ENCODE measurements at regions not wholly inside any gene's neighbourhood (a gene's known extent, or its start where the extent isn't known, plus 50 kb on each side); places are given as distances from the start of the nearest gene placed in this dataset.

- Histone ChIP-seq H3K27ac (ENCODE audit: low read length) (no peak overlapping the region), H3K9ac (ENCODE audit: low read length) (no peak overlapping the region), H4K20me1 (ENCODE audit: insufficient read depth, low read length) (no peaks in the 10 kb centered on the region), H3K27me3 (replicated peaks; ENCODE audit: insufficient read depth, low read length) (no peaks in the 10 kb centered on the region), H3K9me3 (replicated peaks; ENCODE audit: insufficient read depth, low read length) (no peaks in the 10 kb centered on the region), H3K79me2 (ENCODE audit: low read length) (no peaks in the 10 kb centered on the region), H3K4me1 (ENCODE audit: low read length) (no peaks in the 10 kb centered on the region), H3F3A (ENCODE audit: insufficient read depth, low read length) (no peaks in the 10 kb centered on the region), H3K9me2 (replicated peaks; ENCODE audit: insufficient read depth, low read length) (no peaks in the 10 kb centered on the region), H2AFZ (ENCODE audit: low read length) (no peak overlapping the region), H3K36me3 (replicated peaks; ENCODE audit: insufficient read depth, low read length) (no peaks in the 10 kb centered on the region), H3K4me3 (ENCODE audit: low read length) (no peak overlapping the region), H3K4me2 (ENCODE audit: low read depth, low read length) (no peak overlapping the region)
- TF ChIP-seq EZH2 (optimal IDR thresholded peaks at IDR 0.05; ENCODE audit: low read depth, low read length) = no peak
- no peak for TF ChIP-seq EZH2phosphoT487 (IDR thresholded peaks at IDR 0.05; ENCODE audit: low read length)
- no peak for TF ChIP-seq CTCF (IDR thresholded peaks at IDR 0.05; ENCODE audit: low read length)
- no peak for DNase-seq
Measured at GRCh38 chr3:28682121-28682520, 333.5 kb upstream of the AZI2 start.

GRCh38 chr3:28690176-28690575, 341.6 kb upstream of the AZI2 start:
- Histone ChIP-seq H3K79me2 (ENCODE audit: low read length) (no peaks in the 10 kb centered on the region), H3K4me2 (ENCODE audit: low read depth, low read length) (no peak overlapping the region), H3K27ac (ENCODE audit: low read length) (no peak overlapping the region), H3K9me3 (replicated peaks; ENCODE audit: insufficient read depth, low read length) (no peaks in the 10 kb centered on the region), H3K27me3 (replicated peaks; ENCODE audit: insufficient read depth, low read length) (no peaks in the 10 kb centered on the region), H3K9ac (ENCODE audit: low read length) (no peak overlapping the region), H3K4me3 (ENCODE audit: low read length) (no peak overlapping the region), H3K36me3 (replicated peaks; ENCODE audit: insufficient read depth, low read length) (no peaks in the 10 kb centered on the region), H3K4me1 (ENCODE audit: low read length) (no peaks in the 10 kb centered on the region), H3F3A (ENCODE audit: insufficient read depth, low read length) (no peaks in the 10 kb centered on the region), H3K9me2 (replicated peaks; ENCODE audit: insufficient read depth, low read length) (no peaks in the 10 kb centered on the region), H2AFZ (ENCODE audit: low read length) (no peak overlapping the region), H4K20me1 (ENCODE audit: insufficient read depth, low read length) (no peaks in the 10 kb centered on the region)
- DNase-seq = no peak
- no peak for TF ChIP-seq CTCF (IDR thresholded peaks at IDR 0.05; ENCODE audit: low read length)
- no peak for TF ChIP-seq EZH2phosphoT487 (IDR thresholded peaks at IDR 0.05; ENCODE audit: low read length)
- no peak for TF ChIP-seq EZH2 (optimal IDR thresholded peaks at IDR 0.05; ENCODE audit: low read depth, low read length)

- no peaks in the 10 kb centered on the region for H3K9me3 ChIP-seq (replicated peaks; ENCODE audit: insufficient read depth, low read length)
- no peak overlapping the region for H3K4me2 ChIP-seq (ENCODE audit: low read depth, low read length)
- no peak overlapping the region for H3K27ac ChIP-seq (ENCODE audit: low read length)
- no peak overlapping the region for H2AFZ ChIP-seq (ENCODE audit: low read length)
- no peaks in the 10 kb centered on the region for H3K79me2 ChIP-seq (ENCODE audit: low read length)
- H3K4me3 ChIP-seq (ENCODE audit: low read length) = no peak overlapping the region
- H3K9ac ChIP-seq (ENCODE audit: low read length) = no peak overlapping the region
- no peaks in the 10 kb centered on the region for H3K36me3 ChIP-seq (replicated peaks; ENCODE audit: insufficient read depth, low read length)
- H3K9me2 ChIP-seq (replicated peaks; ENCODE audit: insufficient read depth, low read length) = no peaks in the 10 kb centered on the region
- no peaks in the 10 kb centered on the region for H3K27me3 ChIP-seq (replicated peaks; ENCODE audit: insufficient read depth, low read length)
- H3K4me1 ChIP-seq (ENCODE audit: low read length) = no peaks in the 10 kb centered on the region
- no peaks in the 10 kb centered on the region for H3F3A ChIP-seq (ENCODE audit: insufficient read depth, low read length)
- no peaks in the 10 kb centered on the region for H4K20me1 ChIP-seq (ENCODE audit: insufficient read depth, low read length)
- no peak for DNase-seq
- no peak for TF ChIP-seq EZH2phosphoT487 (IDR thresholded peaks at IDR 0.05; ENCODE audit: low read length)
Measured at GRCh38 chr3:28698706-28699105, 350.1 kb upstream of the AZI2 start.

- no peaks in the 10 kb centered on the region for H3K9me3 ChIP-seq (replicated peaks; ENCODE audit: insufficient read depth, low read length)
- DNase-seq = peak; percentile 71
- TF ChIP-seq EZH2phosphoT487 (IDR thresholded peaks at IDR 0.05; ENCODE audit: low read length) (no peak), CTCF (IDR thresholded peaks at IDR 0.05; ENCODE audit: low read length) (no peak), EZH2 (optimal IDR thresholded peaks at IDR 0.05; ENCODE audit: low read depth, low read length) (no peak)
Measured at GRCh38 chr3:28699283-28699682, 350.7 kb upstream of the AZI2 start.

More at GRCh38 chr3:28699283-28699682, 350.7 kb upstream of the AZI2 start:
- H3K4me3 ChIP-seq (ENCODE audit: low read length) = no peak overlapping the region
- H3K36me3 ChIP-seq (replicated peaks; ENCODE audit: insufficient read depth, low read length) = no peaks in the 10 kb centered on the region
- H3K9me2 ChIP-seq (replicated peaks; ENCODE audit: insufficient read depth, low read length) = no peaks in the 10 kb centered on the region
- no peaks in the 10 kb centered on the region for H3K27me3 ChIP-seq (replicated peaks; ENCODE audit: insufficient read depth, low read length)
- H3K79me2 ChIP-seq (ENCODE audit: low read length) = no peaks in the 10 kb centered on the region
- no peaks in the 10 kb centered on the region for H3F3A ChIP-seq (ENCODE audit: insufficient read depth, low read length)
- H3K4me1 ChIP-seq (ENCODE audit: low read length) = no peaks in the 10 kb centered on the region
- H3K27ac ChIP-seq (ENCODE audit: low read length) = no peak overlapping the region
- H2AFZ ChIP-seq (ENCODE audit: low read length) = no peak overlapping the region
- H4K20me1 ChIP-seq (ENCODE audit: insufficient read depth, low read length) = no peaks in the 10 kb centered on the region
- H3K9ac ChIP-seq (ENCODE audit: low read length) = no peak overlapping the region
- no peak overlapping the region for H3K4me2 ChIP-seq (ENCODE audit: low read depth, low read length)

Data from MM.1S (cell line).